ENCODE measurements at regions not wholly inside any gene's neighbourhood (a gene's known extent, or its start where the extent isn't known, plus 50 kb on each side); places are given as distances from the start of the nearest gene placed in this dataset.
A peak's percentile ranks its signal among the peaks of the same experiment; 100 is the strongest.

DNA sequence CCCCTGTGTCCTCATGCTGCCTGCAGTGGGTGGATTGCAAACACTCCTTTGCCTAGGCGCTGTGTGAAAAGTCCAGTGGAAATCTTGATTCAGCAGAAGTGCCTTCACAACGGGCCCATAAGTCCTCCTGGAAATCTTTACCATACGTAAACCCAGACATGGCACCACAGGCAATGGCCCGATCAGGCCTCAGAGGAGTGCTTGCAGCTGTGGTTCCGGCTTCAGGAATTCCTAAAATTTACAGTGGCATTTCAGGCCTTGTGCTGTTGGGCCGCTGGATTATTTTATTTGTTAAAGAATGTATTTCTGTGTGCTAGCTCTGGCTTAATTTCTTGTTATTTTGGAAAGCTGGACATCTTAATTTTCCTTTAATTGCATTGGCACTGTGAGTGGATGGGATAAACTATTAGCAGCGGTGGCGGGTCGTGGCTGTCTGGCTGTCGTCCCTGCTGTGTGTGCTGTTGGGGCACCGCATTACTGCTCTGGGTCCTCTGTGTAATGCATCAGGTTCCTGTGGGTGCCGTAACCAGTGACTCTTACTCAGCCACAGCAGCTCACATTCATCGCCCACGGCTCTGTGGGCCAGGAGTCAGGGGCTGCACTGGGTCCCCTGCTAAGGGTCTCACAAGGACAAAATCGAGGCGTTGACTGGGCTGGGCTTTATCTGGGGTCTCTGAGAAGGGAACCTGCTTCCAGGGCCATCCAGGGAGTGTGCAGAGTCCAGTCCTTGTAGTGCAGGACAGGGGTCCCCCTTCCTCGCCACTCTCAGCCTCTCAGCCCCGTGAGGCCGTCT, 73.1 kb downstream of the RTP5 start:
- no peak for DNase-seq (ENCODE audit: low read depth in 2 of 2)

GRCh38 chr2:241943209-241943850, 73.8 kb downstream of the RTP5 start:
- no peak for DNase-seq (ENCODE audit: low read depth in 2 of 2)

DNA sequence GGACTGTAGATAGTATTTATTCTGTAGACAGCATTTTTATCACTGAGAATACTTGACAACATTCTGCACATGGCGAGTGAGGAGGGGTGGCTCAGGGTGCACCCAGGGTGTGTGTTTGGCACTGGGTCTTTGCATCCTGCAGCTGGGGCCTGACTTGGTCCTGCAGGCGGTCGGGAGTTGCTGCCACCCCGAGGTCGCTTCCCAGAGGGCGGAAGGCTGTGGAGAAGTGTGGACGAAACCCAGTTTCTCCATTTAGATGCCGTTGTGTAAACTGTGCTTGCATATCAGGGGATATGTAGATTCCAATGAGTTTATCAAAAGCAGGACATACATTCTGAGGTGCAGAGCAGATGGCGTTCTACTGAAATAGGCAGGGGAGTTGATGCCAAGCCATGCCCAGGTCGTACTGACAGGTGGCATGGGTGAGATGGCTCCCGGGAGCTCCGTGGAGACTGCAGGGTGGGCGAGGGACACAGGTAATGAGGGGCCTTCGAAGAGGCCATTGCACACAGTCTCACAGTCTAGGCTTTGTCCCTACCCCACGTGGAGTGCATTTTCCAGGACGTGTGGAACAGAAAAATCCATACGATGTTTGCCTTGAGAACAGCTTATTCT, 74.5 kb downstream of the RTP5 start:
- DNase-seq (ENCODE audit: low read depth in 2 of 2), result no peak

DNA sequence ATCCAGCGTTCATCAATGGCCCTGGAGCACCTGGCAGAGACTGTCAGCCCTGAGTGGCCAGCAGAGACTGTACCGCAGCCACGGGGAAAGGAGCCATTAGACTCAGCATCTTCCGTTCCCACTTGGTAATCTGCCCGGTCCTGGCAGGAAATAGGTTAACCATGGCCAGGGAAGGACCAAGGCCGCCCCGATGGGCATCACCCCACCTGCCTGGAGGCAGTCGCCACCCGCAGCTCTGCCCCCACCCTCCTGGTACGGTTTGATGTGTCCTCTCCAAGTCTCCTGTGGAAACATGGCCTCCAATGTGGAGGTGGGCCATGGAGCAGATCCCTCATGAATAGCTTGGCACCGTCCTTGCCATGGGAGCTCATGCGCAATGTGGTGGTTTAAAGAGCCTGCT, 75.3 kb downstream of the RTP5 start:
- DNase-seq (ENCODE audit: low read depth in 2 of 2), result no peak

GRCh38 chr2:241945311-241945710, 75.8 kb downstream of the RTP5 start:
- DNase-seq (ENCODE audit: low read depth in 2 of 2), result no peak

DNA sequence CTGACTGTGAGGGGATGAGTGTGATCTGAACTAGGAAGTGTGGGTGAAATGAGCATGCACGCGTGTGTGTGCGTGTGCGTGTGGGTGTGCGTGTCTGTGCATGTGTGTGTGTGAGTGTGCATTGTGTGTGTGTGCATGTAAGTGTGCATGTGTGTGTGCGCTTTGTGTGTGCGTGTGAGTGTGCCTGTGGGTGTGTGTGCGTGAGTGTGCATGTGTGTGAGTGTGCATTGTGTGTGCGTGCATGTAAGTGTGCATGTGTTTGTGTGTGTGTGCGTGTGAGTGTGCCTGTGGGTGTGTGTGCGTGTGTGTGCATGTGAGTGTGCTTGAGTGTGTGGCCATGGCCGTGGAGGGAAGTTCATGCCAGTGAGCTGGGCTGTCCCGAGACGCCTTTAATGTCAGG, 76.3 kb downstream of the RTP5 start:
- no peak for DNase-seq (ENCODE audit: low read depth in 2 of 2)

DNA sequence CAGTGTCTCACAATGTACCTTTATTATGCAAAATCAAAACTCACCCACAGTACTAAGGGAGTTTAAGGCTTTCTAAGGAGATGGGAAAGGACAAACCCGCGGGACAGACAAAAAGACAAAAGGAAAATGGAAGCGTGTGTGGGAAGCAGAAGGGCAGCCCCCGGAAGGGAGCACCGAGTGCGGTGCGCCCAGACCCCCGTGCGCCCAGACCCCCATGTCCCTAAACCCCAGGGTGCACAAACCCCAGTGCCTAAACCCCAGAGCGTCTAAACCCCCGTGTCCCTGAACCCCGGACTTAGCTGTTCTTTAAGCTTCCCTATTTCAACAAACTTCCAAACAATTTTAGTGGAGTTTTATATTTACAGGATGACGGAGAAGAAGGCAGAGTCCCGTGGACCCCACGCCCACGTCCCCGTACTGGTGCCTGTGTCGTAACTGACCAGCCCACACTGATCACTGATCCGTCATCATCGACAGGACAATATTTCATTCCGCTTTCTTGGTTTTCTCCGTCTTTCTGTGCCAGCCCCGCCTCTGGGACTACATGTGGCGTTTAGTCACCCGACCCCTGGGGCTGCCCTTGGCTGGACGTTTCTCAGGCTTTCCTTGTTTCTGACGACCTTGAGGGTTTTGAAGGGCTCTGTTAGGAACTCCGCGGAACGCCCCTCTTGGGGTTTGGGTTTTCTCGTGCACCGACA, 76.9 kb downstream of the RTP5 start:
- no peak for DNase-seq (ENCODE audit: low read depth in 2 of 2)

DNA sequence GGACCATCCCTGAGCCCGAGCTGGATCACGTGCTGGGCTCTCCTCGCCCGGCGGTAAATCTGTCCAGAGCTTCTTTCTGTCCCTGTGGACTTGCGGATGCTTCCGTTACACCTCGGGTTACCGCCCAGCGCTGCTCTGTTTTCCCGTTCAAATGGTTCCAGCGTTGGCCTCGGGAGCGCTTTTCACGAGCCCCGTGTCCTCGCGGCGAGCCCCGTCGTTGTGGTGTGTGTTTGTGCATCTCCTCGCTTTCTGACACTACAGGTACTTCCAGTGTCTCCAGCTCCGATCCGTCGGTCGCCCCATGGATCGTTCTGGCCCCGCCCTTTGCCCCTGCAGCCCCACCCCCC, 77.4 kb downstream of the RTP5 start:
- no peak for DNase-seq (ENCODE audit: low read depth in 2 of 2)

DNA sequence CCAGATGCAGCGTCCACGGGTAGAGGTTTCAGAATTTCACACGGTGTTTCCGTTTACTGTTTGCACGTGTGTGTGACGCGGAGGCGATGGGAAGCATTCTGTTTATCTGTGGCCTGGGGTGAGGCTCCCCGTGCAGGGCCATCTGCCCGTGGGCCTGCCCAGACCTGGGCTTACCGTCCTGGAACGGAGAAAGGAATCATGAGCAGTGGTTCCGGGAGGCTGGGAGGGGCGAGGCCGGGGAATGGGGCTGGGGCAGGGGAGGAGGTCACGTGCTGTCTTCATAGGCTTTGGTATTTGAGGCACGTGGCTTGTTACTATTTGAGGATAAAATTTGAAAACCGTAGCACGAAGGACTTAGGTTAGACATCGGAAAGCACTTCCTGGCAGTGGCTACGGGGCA, 77.9 kb downstream of the RTP5 start:
- DNase-seq (ENCODE audit: low read depth in 2 of 2), result no peak

- DNase-seq (ENCODE audit: low read depth in 2 of 2), result no peak
Measured at GRCh38 chr2:241947876-241948275, 78.3 kb downstream of the RTP5 start.

DNA sequence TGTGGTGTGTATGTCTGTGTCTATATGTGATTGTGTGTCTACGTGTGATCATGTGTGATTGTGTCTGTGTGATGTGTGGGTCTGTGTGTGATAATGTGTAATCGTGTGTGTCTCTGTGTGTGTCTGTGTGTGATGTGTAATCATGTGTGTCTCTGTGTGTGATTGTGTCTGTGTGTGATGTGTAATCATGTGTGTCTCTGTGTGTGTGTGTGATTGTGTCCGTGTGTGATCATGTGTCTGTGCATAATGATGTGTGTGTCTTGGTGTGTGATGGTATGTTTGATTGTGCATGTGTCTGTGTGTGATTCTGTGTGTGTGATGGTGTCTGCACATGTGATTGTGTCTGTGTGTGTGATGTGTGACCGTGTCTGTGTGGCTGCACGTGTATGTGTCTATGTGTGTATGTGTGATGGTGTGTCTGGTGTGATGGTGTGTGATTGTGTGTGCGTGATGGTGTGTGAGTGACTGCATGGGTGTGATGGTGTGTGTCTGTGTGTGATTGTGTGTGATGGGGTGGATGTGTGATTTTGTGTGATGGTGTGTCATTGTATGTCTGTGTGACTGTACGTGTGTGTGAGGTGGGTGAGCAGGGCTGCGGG, 78.9 kb downstream of the RTP5 start:
- DNase-seq (ENCODE audit: low read depth in 2 of 2), result no peak

- no peak for DNase-seq (ENCODE audit: low read depth in 2 of 2)
Measured at GRCh38 chr2:241948901-241949735, 79.6 kb downstream of the RTP5 start.

DNA sequence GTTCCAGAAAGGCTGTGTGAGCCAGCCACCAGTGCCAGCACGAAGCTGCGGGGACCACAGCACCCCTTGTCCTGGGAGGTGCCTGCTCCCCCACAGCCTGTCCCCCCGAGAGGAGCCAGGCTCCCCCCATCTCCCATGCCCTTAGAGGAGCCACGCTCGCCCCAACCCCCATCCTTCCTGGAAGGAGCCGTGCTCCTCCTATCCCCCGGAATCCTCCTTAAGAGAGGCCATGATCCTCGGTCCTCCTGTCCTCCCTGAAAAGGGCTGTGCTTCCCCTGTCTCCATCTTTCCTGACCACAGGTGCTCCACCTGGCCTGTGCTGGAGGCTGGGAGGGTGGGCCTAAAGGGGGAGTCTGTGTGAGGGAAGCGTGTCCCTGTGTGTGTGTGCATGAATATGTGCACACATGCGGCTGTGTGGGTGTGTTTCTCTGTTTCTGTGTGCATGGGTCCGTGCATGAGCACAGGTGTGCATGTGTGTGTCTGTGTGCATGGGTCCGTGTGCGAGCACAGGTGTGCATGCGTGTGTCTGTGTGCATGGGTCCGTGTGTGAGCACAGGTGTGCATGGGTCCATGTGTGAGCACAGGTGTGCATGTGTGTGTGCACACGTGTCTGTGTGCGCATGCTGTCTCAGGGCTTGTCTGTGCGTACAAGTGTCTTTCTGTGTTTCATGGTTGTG, 80.3 kb downstream of the RTP5 start:
- DNase-seq (ENCODE audit: low read depth in 2 of 2), result no peak

DNA sequence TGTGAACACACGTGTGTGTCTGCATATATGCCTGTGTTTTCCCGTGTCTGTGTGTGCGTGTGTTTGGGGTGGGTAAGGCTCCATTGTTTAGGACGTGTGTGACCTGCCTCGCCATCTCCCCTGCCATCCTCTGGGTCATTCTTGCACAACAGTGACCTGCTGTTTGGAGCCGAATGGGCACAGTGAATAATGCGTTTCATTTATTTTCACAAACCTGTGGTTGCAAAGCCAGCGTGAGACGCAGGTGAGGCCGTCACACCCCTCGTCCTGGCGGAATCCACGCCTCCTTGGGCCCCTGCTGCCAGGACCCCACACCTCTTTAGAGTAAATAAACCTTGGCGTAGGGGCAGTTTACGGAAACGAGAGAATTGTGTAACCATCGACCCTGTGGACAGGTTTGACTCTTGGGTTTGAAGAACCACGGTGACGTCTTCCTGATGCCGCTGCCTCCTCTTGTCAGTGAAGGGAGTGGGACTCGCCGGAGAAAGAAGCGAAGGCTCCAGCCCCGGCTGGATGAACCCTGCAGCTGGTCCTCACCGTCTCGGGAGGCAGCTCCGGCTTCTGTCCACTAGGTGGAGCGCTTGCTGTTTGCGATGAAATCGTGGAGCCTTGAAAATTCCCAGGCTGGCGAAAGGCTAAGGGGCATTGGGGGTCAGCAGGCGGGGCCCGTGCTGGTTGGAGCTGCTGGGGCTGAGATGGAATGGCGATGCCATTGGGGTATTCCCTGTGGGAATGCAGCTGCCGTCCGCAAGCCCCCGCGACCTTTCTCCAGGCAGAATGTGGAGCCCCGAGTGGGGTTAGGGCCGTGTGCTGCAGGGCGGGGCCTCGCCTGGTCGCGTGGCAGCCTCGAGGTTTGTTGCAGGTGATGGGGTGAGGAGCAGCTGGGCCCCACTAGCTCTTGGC, 81.1 kb downstream of the RTP5 start:
- DNase-seq (ENCODE audit: low read depth in 2 of 2), result peak; percentile 24 to 36

DNA sequence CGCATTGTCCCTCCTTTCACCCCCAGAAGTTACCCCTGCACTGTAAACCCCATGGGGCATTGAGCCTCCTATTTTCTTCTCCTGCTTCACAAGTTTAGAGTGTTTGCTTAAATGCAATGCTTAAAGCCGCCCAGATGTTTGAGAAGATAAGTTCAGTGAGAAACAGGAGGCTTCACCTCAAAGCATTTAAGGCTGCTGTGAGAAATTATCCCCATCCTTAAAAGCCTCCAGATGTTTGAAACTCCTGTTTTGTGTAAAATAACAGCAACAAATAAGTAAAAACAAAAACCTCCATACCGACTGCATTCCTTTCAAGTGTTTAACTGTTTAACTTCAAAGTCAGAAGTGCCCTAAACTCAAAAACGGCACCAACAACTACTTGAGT, 81.8 kb downstream of the RTP5 start:
- no peak for DNase-seq (ENCODE audit: low read depth in 2 of 2)

DNA sequence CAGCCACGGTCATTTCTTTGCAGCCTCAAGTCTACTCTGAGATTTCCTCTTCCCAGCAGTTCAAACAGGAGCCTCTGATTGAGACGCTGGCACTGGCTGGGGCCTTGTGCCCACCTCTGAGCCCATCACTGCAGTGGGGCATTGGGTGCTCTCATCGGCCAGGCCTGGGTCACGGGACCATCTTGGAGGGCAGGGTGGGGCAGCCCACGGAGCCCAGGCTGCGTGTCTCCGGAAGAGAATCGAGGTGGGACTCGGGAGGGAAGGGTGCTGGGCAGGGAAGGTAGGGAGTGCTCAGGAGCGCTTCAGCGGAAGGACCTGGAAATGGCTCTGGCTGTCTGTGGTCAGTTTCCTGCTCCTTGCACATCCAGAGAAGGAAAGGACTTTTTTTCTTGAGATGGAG, 82.4 kb downstream of the RTP5 start:
- DNase-seq (ENCODE audit: low read depth in 2 of 2), result no peak

DNA sequence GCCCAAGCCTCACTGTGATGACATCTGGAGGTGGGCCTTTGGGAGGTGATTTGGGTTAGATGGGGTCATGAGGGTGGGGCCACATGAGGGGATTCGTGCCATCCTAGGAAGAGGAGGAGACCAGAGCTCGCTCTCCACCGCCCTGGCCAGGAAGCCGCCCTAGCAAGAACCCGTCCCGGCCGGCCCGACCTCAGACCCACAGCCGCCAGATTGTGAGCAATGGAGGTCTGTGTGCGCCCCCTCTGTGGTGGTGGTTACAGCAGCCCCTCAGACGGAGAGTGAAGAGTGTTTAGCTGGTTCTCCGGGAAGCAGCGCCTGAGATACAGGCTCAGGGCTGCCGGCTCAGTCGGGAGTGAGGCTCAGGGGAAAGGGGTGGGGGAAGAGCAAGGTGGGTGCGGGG, 83.3 kb downstream of the RTP5 start:
- no peak for DNase-seq (ENCODE audit: low read depth in 2 of 2)

DNA sequence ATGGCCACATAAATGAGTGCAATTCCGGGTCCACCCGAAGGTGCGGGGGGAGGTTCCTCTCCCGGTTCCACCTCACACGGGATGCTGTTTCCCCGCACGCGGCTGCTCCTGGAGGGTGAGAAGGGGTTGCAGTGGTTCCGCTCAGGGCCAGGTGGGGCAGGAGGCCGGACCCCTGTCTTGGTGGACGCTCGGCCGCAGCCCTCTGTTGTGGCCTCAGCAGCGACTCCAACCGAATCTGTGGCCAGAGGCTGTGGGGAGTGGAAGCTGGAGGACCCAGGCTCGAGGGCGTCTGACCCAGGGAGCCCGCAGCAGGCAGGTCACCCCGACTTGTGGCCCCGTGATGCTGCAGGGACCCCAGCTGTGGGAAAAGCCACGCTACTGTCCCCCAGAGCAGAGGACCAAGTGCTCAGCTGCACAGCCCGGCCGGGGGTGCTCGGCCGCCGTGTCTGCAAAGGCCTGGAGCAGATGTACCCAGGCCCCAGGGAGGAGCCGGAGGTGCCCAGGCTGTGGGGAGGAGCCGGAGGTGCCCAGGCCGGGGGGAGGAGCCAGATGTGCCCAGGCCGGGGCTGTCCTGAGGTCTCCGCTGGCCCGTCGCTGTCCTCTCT, 83.9 kb downstream of the RTP5 start:
- DNase-seq (ENCODE audit: low read depth in 2 of 2), result no peak

- no peak for DNase-seq (ENCODE audit: low read depth in 2 of 2)
Measured at GRCh38 chr2:241956521-241957110, 87.1 kb downstream of the RTP5 start.
